SK-N-DZ (cell line): ENCODE measurements at regions not wholly inside any gene's neighbourhood (a gene's known extent, or its start where the extent isn't known, plus 50 kb on each side); places are given as distances from the start of the nearest gene placed in this dataset.
"Not testable (repeated sequence)": the region's sequence is repeated elsewhere in the genome, so short reads cannot be mapped to it uniquely, and the experiment has no call there.

Experiments used
- DNase-seq: peaks from one replicate; pipeline ENCODE4 v3.0.0-alpha.2; 2015; ENCODE audit warnings: low spot score

- no peak for DNase-seq
These were observed 143.5 kb upstream of the NECTIN3 start for GRCh38 chr3:110928016-110928662.

DNA sequence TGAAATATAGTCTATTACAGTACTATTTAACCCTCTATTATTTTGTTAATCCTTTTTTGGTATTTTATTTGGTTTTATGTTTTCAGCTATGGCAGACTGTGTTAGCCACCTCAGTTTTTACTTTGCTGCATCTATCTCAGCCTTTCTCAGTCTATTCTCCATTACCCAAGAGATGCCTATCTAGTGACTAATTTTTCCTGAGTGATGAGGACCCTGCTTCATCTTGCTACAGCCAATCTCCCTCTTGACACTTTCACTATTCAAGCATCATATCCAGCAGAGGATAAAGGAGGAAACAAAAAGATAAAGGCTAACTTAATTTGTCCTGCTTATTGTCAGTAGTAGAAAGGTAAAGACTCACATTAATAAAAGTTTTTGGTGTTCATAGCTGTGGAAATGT is 141.8 kb upstream of the NECTIN3 start:
- no peak for DNase-seq

- no peak for DNase-seq
These were observed 139.0 kb upstream of the NECTIN3 start for GRCh38 chr3:110932567-110932966.

DNA sequence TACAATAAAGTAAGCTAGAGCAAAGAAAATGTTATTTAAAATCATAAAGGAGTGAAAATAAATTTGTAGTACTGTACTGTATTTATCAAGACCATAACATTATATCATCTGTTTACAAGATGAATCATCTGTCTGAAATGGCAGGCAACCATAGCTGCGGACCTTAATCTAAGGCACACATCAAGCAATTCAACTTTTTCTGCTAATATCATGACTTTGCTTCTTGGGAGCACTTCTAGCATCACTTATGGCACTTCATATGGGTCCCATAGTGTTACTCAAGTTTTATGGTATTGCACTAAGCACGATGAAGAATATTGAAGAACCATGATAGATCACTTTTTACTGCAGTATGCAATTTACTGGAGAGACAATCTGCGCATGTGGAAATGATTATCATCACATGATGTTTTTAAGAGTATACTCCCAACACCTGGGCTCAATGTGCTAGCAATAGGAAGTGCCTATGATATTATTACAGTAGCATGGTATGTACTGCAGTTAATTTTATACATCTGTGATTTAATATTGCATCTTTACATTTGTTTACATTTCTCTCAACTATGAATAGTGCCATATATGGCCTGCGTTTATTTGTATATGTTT is 137.7 kb upstream of the NECTIN3 start:
- DNase-seq, result no peak

DNA sequence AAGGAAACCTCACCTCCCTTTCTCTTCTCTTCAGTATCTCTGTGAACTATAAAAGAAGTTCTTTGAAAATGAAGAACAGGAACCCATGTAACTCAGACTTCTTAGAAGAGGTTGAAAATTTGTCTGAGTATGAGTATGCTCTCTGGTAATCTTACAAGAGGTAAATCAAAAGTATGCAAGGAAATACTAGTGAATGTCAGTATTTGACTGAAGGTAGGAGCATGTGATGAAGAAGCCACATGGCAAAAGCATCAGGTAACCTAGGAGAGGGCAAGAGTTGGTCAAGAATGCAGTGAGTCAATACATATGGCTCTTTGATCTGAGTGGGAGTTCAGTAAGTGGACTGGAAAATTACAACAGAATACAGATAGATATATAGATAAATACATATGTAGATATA is 133.0 kb upstream of the NECTIN3 start:
- DNase-seq, result no peak

DNA sequence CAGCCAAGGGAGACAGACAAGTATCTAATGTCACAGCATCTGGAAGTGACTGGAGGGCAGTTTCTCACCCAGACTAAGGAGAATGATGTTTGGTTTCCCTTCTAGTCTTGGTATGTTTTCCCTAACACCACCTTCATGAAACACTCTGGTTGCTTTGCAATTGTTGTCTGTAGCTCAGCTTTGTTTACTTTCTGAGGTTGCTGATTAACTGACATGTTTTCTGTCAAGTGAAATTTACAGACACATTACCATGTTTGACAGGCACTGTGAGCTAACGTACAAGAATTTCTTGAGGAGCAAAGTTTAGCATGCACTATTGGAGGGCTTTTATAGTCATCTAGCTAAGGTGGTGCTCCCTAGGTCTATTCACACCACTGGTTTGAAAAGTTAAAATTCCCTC is 131.6 kb upstream of the NECTIN3 start:
- DNase-seq, result no peak

- no peak for DNase-seq
These were observed 126.8 kb upstream of the NECTIN3 start for GRCh38 chr3:110944782-110945181.

GRCh38 chr3:110946810-110947209 is 124.8 kb upstream of the NECTIN3 start:
- no peak for DNase-seq

DNA sequence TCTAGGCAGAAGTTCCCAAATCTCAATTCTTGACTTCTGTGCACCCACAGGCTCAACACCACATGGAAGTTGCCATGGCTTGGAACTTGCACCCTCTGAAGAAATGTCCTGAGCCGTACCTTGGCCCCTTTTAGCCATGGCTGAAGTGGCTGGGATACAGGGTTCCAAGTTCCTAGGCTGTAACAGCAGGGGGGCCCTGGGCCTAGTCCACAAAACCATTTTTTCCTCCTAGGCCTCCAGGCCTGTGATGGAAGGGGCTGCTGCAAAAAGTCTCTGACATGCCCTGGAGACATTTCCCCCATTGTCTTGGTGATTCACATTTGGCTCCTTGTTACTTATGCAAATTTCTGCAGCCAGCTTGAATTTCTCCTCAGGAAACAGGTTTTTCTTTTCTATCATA is 122.4 kb upstream of the NECTIN3 start:
- DNase-seq, result not testable (repeated sequence)

GRCh38 chr3:110955301-110955880 is 116.2 kb upstream of the NECTIN3 start:
- DNase-seq, result no peak

DNA sequence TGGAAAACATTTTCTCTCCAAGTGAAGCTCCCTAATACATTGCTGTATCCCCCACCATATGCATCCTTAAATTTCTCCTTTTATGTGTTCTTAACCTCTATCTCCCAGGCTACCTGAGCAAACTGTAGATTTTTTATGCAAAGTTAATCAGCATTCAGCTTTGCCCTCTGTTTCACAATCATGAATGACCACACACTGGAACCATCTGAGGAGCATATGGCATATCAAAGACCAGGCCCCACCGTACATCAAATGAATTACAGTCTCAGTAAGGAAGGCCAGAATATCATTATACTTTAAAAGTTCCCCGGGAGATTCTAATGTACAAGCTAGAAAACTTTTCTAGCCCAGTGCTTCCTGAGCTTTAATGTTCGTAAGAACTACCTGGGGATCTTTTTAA is 115.5 kb upstream of the NECTIN3 start:
- no peak for DNase-seq

- no peak for DNase-seq
These were observed 114.2 kb upstream of the NECTIN3 start for GRCh38 chr3:110957247-110958025.

- DNase-seq, result no peak
These were observed 113.1 kb upstream of the NECTIN3 start for GRCh38 chr3:110958313-110959147.

GRCh38 chr3:110965976-110966375 is 105.6 kb upstream of the NECTIN3 start:
- no peak for DNase-seq

DNA sequence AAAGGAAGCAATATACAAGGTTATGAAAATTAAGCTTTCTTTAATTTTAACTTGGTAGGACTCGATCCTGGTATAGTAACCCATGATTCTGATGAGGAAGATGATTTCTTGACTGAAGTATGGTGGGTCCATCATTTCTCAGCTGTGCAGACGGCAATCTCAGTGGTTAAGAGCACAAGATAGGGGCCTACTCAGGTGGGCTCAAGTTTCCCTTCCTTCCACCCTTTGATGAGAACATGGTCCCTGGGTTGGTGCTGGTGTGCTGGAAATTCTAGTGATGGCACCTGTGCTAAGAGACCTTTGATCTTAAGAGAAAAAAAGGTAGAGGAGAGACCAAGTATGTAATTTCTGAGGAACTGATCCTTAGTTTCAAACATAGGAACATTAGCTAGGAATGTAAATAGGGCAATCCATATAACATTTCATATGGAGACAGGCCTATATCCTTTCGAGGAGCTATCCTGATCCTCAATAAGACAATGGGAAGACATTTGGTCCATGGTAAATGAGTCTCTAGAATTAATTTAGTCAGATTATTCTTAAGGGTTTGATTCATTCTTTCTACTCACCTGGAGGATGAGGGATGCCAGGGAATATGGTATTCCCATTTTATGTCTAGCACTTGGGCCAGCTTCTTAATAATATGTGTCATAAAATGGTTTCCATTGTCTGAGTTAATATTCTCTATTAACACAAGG is 104.5 kb upstream of the NECTIN3 start:
- no peak for DNase-seq

- DNase-seq, result no peak
These were observed 103.5 kb upstream of the NECTIN3 start for GRCh38 chr3:110968076-110968475.

DNA sequence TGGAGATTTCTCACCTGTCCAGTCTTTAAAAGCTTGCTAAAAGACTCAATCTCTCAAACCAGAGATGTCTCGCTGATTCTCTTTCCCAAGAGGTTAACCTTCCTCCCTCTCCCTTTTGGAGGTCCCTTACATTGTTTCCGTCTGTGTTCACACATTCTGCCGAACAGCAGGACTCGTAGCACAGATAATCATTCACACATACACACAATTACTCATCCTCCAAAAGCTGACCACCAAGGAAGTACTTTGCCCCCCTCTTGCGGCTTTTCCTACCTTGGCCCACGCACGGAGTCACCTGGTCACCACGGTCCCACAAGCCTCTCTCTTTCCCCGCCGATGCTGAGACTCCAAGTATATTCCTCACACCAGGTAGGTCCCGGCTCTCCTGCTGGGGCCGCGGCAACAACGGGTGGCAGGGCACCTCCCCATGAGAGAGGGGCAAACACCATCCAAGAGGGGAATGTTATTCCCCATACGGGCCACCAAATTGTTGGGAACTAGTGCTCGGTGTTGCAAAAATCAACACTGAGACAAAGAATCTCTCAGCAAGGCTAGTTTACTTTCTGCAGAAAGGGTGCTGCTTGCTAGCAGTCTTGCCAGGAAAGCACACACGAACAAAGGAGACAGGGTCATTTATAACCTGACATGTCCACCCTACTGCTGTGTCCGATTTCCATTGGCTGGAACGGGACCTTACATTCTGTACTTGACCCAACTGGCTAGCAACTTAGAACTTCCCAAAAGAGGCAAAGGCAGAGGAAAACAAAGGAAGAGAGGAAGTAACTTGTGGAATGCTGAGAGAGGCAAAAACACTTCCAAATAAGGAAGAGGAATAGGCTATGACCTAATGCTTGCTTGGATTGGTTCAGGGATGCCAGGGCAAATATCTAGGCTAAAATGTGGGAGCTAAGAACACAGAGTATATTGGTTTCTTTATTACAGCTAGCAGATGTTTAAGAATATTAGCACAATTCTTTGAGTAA is 102.1 kb upstream of the NECTIN3 start:
- no peak for DNase-seq

DNA sequence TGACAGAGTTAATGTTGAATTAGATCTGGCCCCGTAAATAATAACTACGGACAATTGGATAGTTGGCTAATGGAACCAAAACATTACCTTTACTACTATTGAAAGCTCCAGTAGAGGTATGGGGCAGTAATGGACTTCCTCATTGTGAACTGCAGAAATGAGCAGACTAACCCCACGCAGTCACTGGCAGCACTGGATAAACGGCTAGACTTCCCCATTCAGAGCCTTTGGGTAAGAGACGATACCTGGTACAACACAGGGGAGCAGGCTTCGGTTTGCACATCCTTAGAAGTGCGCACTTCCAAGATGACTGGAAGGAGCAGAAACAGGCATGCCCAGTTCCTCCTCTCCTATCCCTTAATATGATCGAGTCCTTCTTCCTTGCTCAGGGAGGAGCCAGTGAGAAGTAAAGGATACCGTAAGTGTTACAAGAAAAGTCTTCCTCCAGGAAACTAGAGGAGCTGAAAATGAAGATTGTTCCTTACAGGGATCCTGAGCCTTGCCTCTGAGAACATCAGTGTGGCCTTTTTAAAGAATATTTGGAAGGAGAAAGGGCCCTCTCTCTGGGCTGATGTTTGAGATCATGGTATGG is 100.5 kb upstream of the NECTIN3 start:
- no peak for DNase-seq

DNA sequence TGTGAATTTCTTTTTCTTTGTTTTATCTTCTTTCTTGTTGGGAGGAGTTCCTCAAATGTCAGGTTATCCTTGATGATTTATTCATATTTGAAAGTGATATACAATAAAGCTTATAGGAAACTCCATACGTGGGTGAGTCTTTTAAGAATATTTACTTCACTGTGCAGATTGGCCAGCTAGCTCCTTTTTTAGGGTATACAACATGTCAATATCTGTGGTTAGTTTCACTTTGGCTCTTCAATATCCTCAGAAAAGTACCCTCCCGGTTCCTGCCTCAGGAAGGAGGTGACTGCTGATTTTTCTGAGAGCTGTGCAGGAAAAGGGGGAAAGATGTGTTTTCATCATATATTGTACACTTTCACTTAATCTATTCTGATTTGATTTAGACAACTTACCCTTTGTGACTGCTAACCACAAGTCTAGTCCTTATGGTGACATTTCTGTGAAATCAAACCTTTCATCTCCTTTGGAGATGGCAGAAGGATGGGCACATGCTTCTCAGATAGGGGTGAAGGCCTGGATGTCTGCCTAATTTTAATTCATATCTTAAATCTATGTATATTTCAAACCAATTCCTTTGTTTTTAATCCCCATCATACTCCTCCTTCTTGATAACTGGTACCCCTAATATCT is 98.2 kb upstream of the NECTIN3 start:
- no peak for DNase-seq
